Right atrium auricular region (tissue), 2 donors: ENCODE measurements at regions not wholly inside any gene's neighbourhood (a gene's known extent, or its start where the extent isn't known, plus 50 kb on each side); places are given as distances from the start of the nearest gene placed in this dataset.

Experiments used
- DNase-seq: peaks from one replicate; pipeline ENCODE4 v3.0.0-alpha.2; 2019; ENCODE audit warnings: low spot score
- H3K27ac ChIP-seq, 2 donors: fragments of 200-600 bp; sonication (generic); 1 replicate in 1 of 2; 2 replicates in 1 of 2; pipeline ENCODE4 v1.5.1; 2016 to 2019
- H3K27me3 ChIP-seq, 2 donors: fragments of 200-600 bp; sonication (generic); one replicate each; pipeline versions ENCODE4 v1.5.1 to v1.6.0; 2017 to 2019
- H3K36me3 ChIP-seq: fragments of 200-600 bp; sonication (generic); one replicate; pipeline ENCODE4 v1.5.1; 2016
- H3K4me1 ChIP-seq, 2 donors: fragments of 200-600 bp; sonication (generic); one replicate each; pipeline versions ENCODE4 v1.5.1 to v1.6.0; 2017 to 2019
- H3K4me3 ChIP-seq, 2 donors: fragments of 200-600 bp; sonication (generic); 1 replicate in 1 of 2; 2 replicates in 1 of 2; pipeline ENCODE4 v1.5.1; 2017 to 2019; ENCODE audit warnings: mild to moderate bottlenecking in 1 of 2, moderate library complexity in 1 of 2
- H3K9me3 ChIP-seq, 2 donors: fragments of 200-600 bp; sonication (generic); one replicate each; pipeline ENCODE4 v1.5.1; 2019
- TF ChIP-seq, protein P1 (sequence below), 2 donors: fragments of 200-600 bp; sonication (generic); IDR thresholded peaks; one replicate each; pipeline ENCODE4 v1.5.1; 2019; ENCODE audit warnings: antibody characterized with exemption in 2 of 2

DNA sequence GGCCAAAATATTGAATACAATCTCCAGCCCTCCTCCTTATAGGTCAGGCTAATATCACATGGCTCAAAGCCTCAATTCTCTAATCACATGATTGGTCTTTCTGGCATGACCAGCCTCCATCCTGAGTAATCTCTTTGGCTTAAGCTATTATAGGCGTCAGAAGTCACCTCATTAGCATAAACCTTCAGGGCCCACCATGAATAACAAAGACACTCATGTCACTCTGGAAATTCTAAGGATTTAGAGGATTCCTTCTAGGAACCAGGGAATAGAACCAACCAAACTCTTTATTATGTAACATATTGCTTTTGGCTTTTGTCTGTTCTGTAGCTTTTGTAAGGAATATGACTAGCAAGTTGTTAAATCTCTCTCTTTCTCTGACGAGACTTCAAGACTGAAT lies 109.2 kb upstream of the IGFBP7 start:
- H3K27ac ChIP-seq, result no peak overlapping the region
- H3K4me3 ChIP-seq, result no peak overlapping the region
- no peaks in the 10 kb centered on the region for H3K4me1 ChIP-seq
- H3K36me3 ChIP-seq, result no peaks in the 10 kb centered on the region
- TF ChIP-seq, protein P1, sequence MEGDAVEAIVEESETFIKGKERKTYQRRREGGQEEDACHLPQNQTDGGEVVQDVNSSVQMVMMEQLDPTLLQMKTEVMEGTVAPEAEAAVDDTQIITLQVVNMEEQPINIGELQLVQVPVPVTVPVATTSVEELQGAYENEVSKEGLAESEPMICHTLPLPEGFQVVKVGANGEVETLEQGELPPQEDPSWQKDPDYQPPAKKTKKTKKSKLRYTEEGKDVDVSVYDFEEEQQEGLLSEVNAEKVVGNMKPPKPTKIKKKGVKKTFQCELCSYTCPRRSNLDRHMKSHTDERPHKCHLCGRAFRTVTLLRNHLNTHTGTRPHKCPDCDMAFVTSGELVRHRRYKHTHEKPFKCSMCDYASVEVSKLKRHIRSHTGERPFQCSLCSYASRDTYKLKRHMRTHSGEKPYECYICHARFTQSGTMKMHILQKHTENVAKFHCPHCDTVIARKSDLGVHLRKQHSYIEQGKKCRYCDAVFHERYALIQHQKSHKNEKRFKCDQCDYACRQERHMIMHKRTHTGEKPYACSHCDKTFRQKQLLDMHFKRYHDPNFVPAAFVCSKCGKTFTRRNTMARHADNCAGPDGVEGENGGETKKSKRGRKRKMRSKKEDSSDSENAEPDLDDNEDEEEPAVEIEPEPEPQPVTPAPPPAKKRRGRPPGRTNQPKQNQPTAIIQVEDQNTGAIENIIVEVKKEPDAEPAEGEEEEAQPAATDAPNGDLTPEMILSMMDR (IDR thresholded peaks at IDR 0.05), result no peak
- DNase-seq, result no peak
- peaks cover 0 to 6% of the 10 kb centered on the region in 2 donors for H3K9me3 ChIP-seq
- no peaks in the 10 kb centered on the region for H3K27me3 ChIP-seq

DNA sequence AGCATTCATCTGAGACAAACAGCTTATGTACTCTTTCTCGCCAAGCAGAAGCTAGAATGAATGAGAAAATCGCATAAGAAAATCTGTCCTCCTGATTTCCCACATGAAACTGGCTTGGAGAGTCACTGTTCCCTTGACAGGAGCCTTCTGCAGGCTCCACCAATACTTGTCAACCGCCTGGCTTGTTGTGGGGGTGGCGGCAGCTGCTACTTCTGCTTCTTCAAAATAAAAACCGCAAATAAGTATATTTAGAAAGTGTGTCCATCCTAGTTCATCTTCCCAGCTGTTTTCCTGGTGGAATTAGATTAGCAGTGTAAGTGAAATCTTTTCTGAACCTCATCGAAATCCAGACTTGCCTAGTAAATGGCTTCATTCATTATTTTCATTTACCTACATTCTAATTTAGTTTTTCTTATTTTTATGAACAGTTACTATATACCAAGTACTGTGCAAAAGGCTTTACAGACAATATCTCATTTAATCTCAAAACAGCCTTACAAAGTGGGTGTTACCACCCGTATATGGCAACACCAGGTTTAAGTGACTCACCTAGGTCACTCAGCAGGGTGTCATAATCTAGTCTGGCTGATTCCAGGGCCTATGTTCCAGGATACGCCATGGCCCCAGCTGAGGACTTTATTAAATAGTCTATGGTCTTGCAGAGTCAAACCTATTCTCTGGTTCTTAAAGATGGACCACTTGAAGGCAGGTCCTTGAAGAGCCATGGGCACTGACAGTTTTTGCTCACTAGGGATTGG lies 104.6 kb upstream of the IGFBP7 start:
- Histone ChIP-seq H3K4me3 (no peak overlapping the region), H3K27me3 (no peaks in the 10 kb centered on the region), H3K9me3 (peaks cover 0 to 6% of the 10 kb centered on the region in 2 donors), H3K27ac (no peak overlapping the region), H3K4me1 (no peaks in the 10 kb centered on the region), H3K36me3 (no peaks in the 10 kb centered on the region)
- TF ChIP-seq, protein P1 (IDR thresholded peaks at IDR 0.05), result no peak
- no peak for DNase-seq

DNA sequence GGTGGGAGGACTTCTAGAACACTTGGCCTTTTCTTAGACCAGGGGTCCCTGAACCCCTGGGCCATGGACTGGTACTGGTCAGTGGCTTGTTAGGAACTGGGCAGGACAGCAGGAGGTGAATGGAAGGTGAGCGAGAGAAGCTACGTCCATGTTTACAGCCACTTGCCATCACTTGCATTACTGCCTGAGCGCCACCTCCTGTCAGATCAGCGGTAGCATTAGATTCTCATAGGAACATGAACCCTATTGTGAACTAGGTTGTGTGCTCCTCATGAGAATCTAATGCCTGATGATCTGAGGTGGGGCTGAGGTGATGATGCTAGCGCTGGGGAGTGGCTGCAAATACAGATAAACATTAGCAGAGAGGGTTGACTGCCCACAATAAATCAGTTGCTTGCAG lies 100.9 kb upstream of the IGFBP7 start:
- no peaks in the 10 kb centered on the region for H3K9me3 ChIP-seq
- DNase-seq, result no peak
- TF ChIP-seq, protein P1 (IDR thresholded peaks at IDR 0.05), result no peak

DNA sequence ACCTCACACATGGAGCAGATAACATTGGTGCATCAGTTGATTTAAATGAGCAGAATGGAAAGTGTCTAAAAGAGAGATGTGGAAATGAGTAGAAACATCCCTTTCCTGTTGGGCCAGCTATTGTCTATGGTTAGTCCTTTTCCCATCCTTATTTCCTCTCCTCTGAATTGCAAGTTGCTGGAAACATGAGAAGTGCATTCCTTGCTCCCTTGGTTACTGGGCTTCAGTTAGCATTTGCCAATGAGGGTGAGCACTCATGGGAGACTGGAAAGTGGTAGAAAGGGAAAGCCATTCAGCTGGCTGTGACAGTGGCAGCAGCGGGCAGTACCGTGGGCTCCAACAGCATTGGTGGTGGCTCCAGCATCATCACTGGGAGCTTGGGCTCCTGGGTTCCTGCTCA lies 96.0 kb upstream of the IGFBP7 start:
- TF ChIP-seq, protein P1 (IDR thresholded peaks at IDR 0.05), result no peak
- Histone ChIP-seq H3K4me1 (no peaks in the 10 kb centered on the region), H3K27me3 (no peaks in the 10 kb centered on the region), H3K4me3 (no peak overlapping the region), H3K9me3 (no peaks in the 10 kb centered on the region), H3K36me3 (no peaks in the 10 kb centered on the region), H3K27ac (no peak overlapping the region)
- DNase-seq, result no peak

More for the DNA sequence above, 100.9 kb upstream of the IGFBP7 start:
- Histone ChIP-seq H3K27ac (no peak overlapping the region), H3K4me3 (no peak overlapping the region), H3K4me1 (no peaks in the 10 kb centered on the region), H3K36me3 (no peaks in the 10 kb centered on the region), H3K27me3 (no peaks in the 10 kb centered on the region)

DNA sequence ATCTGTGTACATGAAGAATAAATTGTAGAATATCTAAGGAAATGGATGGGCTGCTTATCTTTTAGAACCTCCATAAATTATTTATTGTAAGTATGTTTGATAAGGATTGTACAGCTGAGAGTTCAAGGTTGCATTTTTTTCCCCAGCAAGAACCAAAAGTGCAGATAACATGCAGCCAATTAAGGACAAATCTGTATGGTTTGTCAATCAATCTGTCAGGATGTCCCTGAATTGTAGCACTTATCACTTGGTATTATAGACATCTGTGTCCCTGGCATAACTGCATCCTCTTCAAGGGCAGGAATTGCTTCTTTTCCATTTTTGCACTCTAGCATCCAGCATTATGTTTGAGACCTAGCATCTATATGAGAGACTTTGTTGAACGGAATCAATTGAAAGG lies 95.4 kb upstream of the IGFBP7 start:
- H3K27me3 ChIP-seq, result no peaks in the 10 kb centered on the region
- H3K4me1 ChIP-seq, result no peaks in the 10 kb centered on the region
- H3K36me3 ChIP-seq, result no peaks in the 10 kb centered on the region
- no peak overlapping the region for H3K27ac ChIP-seq
- no peak overlapping the region for H3K4me3 ChIP-seq
- no peaks in the 10 kb centered on the region for H3K9me3 ChIP-seq
- TF ChIP-seq, protein P1 (IDR thresholded peaks at IDR 0.05), result no peak
- DNase-seq, result no peak
